ENCODE measurements at regions not wholly inside any gene's neighbourhood (a gene's known extent, or its start where the extent isn't known, plus 50 kb on each side); places are given as distances from the start of the nearest gene placed in this dataset.
"Not testable (repeated sequence)": the region's sequence is repeated elsewhere in the genome, so short reads cannot be mapped to it uniquely, and the experiment has no call there.

DNA sequence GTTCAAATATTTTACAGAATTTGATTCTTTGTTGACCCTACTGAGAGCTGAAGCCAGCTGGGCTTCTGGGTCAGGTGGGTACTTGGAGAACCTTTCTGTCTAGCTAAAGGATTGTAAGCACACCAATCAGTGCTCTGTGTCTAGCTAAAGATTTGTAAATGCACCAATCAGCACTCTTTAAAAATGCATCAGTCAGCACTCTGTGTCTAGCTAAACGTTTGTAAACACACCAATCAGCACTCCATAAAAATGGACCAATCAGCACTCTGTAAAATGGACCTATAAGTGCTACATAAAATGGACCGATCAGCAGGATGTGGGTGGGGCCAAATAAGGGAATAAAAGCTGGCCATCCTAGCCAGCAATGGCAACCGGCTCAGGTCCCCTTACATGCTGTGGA is 76.4 kb upstream of the TMSB4Y start:
- not testable (repeated sequence) for TF ChIP-seq TAF1 (IDR thresholded peaks at IDR 0.05; ENCODE audit: low read depth, low read length); POLR2A (IDR thresholded peaks at IDR 0.05; ENCODE audit: control extremely low read depth in 1 of 2, low read depth in 2 of 2, low read length in 2 of 2); CEBPB (IDR thresholded peaks at IDR 0.05; ENCODE audit: low read depth, low read length); MAFK (IDR thresholded peaks at IDR 0.05; ENCODE audit: low read depth, low read length); TCF12 (IDR thresholded peaks at IDR 0.05; ENCODE audit: low read depth, low read length)
